ENCODE measurements at regions not wholly inside any gene's neighbourhood (a gene's known extent, or its start where the extent isn't known, plus 50 kb on each side); places are given as distances from the start of the nearest gene placed in this dataset.

DNA sequence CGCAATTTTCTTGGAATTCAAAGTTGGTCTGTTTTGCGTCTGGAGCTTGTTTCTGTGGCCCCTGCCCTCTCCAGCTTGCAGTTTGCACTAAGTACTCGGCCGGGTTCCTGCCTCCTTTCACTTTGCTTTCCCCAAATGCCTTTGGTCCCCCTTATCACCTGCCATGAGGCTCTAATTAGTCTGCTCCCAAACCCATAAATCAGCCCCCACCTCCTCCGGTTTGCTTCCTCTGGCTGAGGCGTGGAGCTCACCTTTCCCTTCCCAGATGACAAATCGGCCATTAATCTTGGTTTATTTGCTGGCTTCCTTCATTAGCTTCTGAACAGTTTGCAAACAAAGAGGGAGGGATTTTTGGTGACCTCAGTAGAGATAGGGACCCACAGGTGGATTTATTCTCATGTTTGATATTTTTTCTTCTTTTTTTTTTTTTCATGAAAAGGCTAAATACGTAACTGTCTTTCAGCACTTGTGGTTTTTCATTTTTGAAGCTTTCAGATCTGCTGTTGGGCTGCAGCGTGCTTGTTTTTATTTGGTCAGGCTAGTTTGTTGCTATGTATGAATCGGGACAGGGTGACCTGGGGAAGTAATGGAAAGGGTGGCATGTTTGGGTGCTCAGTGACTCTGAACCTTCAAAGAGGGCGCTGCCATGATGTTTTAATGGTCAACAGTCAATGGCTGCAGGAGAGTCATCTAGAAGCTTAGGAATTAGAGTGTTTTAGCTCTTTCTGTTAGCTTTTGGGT is 121.7 kb upstream of the JAG1 start:
- TF ChIP-seq, protein P1, sequence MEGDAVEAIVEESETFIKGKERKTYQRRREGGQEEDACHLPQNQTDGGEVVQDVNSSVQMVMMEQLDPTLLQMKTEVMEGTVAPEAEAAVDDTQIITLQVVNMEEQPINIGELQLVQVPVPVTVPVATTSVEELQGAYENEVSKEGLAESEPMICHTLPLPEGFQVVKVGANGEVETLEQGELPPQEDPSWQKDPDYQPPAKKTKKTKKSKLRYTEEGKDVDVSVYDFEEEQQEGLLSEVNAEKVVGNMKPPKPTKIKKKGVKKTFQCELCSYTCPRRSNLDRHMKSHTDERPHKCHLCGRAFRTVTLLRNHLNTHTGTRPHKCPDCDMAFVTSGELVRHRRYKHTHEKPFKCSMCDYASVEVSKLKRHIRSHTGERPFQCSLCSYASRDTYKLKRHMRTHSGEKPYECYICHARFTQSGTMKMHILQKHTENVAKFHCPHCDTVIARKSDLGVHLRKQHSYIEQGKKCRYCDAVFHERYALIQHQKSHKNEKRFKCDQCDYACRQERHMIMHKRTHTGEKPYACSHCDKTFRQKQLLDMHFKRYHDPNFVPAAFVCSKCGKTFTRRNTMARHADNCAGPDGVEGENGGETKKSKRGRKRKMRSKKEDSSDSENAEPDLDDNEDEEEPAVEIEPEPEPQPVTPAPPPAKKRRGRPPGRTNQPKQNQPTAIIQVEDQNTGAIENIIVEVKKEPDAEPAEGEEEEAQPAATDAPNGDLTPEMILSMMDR (IDR thresholded peaks at IDR 0.05), result no peak
- TF ChIP-seq POLR2A (IDR thresholded peaks at IDR 0.05), result no peak
